Hepatocyte (in vitro differentiated cells): ENCODE measurements at regions not wholly inside any gene's neighbourhood (a gene's known extent, or its start where the extent isn't known, plus 50 kb on each side); places are given as distances from the start of the nearest gene placed in this dataset.

ENCODE experiments used
- DNase-seq: peaks from one replicate; pipeline ENCODE4 v3.0.0-alpha.2; 2016; ENCODE audit warnings: low spot score
- H2AFZ ChIP-seq: fragments of 200-600 bp; sonication (generic); 2 replicates; pipeline ENCODE4 v1.6.0; 2016; ENCODE audit warnings: antibody characterized with exemption, mild to moderate bottlenecking
- H3K27ac ChIP-seq: fragments of 200-600 bp; sonication (generic); 2 replicates; pipeline ENCODE4 v1.5.1; 2016; ENCODE audit warnings: mild to moderate bottlenecking
- H3K27me3 ChIP-seq: fragments of 200-600 bp; sonication (generic); 2 replicates; pipeline ENCODE4 v1.6.1; 2016
- H3K36me3 ChIP-seq: fragments of 200-600 bp; sonication (generic); replicated peaks from 2 replicates; pipeline ENCODE4 v1.5.1; 2016; ENCODE audit warnings: low read depth; ENCODE audit not compliant: insufficient read depth
- H3K4me1 ChIP-seq: fragments of 200-600 bp; sonication (generic); 2 replicates; pipeline ENCODE4 v1.5.1; 2016; ENCODE audit warnings: mild to moderate bottlenecking, moderate library complexity; ENCODE audit not compliant: insufficient read depth
- H3K4me2 ChIP-seq: fragments of 200-600 bp; sonication (generic); 2 replicates; pipeline ENCODE4 v1.6.0; 2016
- H3K4me3 ChIP-seq: fragments of 200-600 bp; sonication (generic); 2 replicates; pipeline ENCODE4 v1.5.1; 2016; ENCODE audit warnings: mild to moderate bottlenecking
- H3K79me2 ChIP-seq: fragments of 200-600 bp; sonication (generic); 2 replicates; pipeline ENCODE4 v1.6.0; 2017; ENCODE audit warnings: mild to moderate bottlenecking
- H3K9me2 ChIP-seq: fragments of 200-600 bp; sonication (generic); replicated peaks from 2 replicates; pipeline ENCODE4 v1.6.0; 2017; ENCODE audit warnings: mild to moderate bottlenecking; ENCODE audit not compliant: insufficient read depth
- H3K9me3 ChIP-seq: fragments of 200-600 bp; sonication (generic); 2 replicates; pipeline ENCODE4 v1.5.1; 2016; ENCODE audit warnings: low read depth, mild to moderate bottlenecking
- H4K20me1 ChIP-seq: fragments of 200-600 bp; sonication (generic); 2 replicates; pipeline ENCODE4 v1.6.0; 2016; ENCODE audit warnings: mild to moderate bottlenecking; ENCODE audit not compliant: insufficient read depth, poor library complexity, severe bottlenecking
- EZH2 ChIP-seq: fragments of 200-600 bp; sonication (generic); IDR thresholded peaks from 2 replicates; pipeline ENCODE4 v1.6.1; 2016; ENCODE audit warnings: antibody characterized with exemption, mild to moderate bottlenecking, borderline replicate concordance
- EZH2phosphoT487 ChIP-seq: fragments of 200-600 bp; sonication (generic); IDR thresholded peaks from one replicate; pipeline ENCODE4 v1.6.1; 2018; ENCODE audit warnings: antibody characterized with exemption, mild to moderate bottlenecking, low read depth, moderate library complexity; ENCODE audit not compliant: unreplicated experiment, severe bottlenecking
- WGBS: methylation state at CpG from one replicate; pipeline ENCODE4 v1.1.6; 2016; ENCODE audit warnings: low lambda C conversion rate; ENCODE audit errors: missing lambda C conversion rate; 5-methylcytosine and 5-hydroxymethylcytosine counted together
- TF ChIP-seq, protein P1 (sequence below): fragments of 200-600 bp; sonication (generic); IDR thresholded peaks from 2 replicates; pipeline ENCODE4 v1.5.1; 2016; ENCODE audit warnings: antibody characterized with exemption, mild to moderate bottlenecking; ENCODE audit not compliant: poor library complexity

DNA sequence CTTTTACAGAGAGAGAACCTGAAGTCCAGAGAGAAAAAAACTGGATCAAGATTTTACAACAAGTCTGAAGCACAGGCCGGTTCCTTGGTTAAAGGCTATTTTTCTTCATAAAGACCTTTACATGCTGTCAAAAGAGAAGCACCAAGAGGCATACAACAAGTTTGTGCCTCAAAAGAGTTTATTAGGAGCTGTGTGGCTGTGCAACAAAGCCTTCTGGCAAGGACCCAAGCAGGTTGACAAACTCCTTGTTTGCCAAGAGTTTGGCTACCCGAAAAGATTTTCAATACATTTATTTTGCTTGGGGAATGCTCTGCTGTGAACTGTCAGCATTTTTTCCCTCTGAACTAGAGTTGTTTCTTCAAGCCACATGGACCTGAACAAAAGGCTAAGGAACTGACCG lies 202.9 kb upstream of the RAD23B start:
- no peak for TF ChIP-seq EZH2phosphoT487
- TF ChIP-seq EZH2: no peak
- TF ChIP-seq, protein P1, sequence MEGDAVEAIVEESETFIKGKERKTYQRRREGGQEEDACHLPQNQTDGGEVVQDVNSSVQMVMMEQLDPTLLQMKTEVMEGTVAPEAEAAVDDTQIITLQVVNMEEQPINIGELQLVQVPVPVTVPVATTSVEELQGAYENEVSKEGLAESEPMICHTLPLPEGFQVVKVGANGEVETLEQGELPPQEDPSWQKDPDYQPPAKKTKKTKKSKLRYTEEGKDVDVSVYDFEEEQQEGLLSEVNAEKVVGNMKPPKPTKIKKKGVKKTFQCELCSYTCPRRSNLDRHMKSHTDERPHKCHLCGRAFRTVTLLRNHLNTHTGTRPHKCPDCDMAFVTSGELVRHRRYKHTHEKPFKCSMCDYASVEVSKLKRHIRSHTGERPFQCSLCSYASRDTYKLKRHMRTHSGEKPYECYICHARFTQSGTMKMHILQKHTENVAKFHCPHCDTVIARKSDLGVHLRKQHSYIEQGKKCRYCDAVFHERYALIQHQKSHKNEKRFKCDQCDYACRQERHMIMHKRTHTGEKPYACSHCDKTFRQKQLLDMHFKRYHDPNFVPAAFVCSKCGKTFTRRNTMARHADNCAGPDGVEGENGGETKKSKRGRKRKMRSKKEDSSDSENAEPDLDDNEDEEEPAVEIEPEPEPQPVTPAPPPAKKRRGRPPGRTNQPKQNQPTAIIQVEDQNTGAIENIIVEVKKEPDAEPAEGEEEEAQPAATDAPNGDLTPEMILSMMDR: no peak
- Histone ChIP-seq H3K4me3 (no peak overlapping the region), H3K9me2 (no peaks in the 10 kb centered on the region), H3K27me3 (no peaks in the 10 kb centered on the region), H3K79me2 (no peaks in the 10 kb centered on the region), H3K9me3 (no peaks in the 10 kb centered on the region), H3K36me3 (no peaks in the 10 kb centered on the region), H3K4me1 (no peaks in the 10 kb centered on the region), H3K27ac (no peak overlapping the region), H2AFZ (no peak overlapping the region), H3K4me2 (no peak overlapping the region), H4K20me1 (no peaks in the 10 kb centered on the region)
- DNase-seq: no peak
- 83% methylated on average over 3 of the region's 3 CpGs for WGBS

- no peak overlapping the region for H3K27ac ChIP-seq
- DNase-seq: no peak
- H3K4me3 ChIP-seq: no peak overlapping the region
- H3K27me3 ChIP-seq: no peaks in the 10 kb centered on the region
- no peak overlapping the region for H3K4me2 ChIP-seq
- no peaks in the 10 kb centered on the region for H3K36me3 ChIP-seq
- WGBS: 96% methylated on average over 2 of the region's 2 CpGs
- H3K79me2 ChIP-seq: no peaks in the 10 kb centered on the region
- TF ChIP-seq, protein P1: no peak
- TF ChIP-seq EZH2phosphoT487 (no peak), EZH2 (no peak)
- no peaks in the 10 kb centered on the region for H3K9me3 ChIP-seq
- no peaks in the 10 kb centered on the region for H4K20me1 ChIP-seq
- no peak overlapping the region for H2AFZ ChIP-seq
- H3K4me1 ChIP-seq: no peaks in the 10 kb centered on the region
- H3K9me2 ChIP-seq: no peaks in the 10 kb centered on the region
Measured at GRCh38 chr9:107086460-107086859, 196.6 kb upstream of the RAD23B start.

DNA sequence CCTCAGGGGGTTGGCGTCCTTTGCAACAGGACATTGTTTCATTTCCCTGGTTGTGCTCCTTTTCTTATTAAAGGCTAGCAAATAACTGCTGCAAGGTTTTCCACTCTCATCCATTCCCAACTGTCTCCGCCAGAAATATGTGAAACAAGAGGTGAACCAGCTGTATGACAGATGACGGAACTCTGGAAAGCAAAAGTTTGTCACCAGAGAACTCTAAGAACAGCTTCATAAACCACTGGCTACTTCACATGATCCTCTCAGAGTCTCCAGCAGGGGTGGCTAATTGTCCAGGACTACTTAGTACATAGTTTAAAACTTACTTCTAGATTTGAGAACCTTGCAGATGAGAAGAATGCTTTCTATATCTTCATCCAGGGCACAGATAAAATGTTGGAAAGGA lies 195.9 kb upstream of the RAD23B start:
- no peaks in the 10 kb centered on the region for H3K79me2 ChIP-seq
- H3K4me3 ChIP-seq: no peak overlapping the region
- TF ChIP-seq EZH2phosphoT487 (no peak), EZH2 (no peak)
- TF ChIP-seq, protein P1: no peak
- H3K27me3 ChIP-seq: no peaks in the 10 kb centered on the region
- no peaks in the 10 kb centered on the region for H3K9me3 ChIP-seq
- 87% methylated on average over 3 of the region's 3 CpGs for WGBS
- no peaks in the 10 kb centered on the region for H3K36me3 ChIP-seq
- no peaks in the 10 kb centered on the region for H3K4me1 ChIP-seq
- H3K9me2 ChIP-seq: no peaks in the 10 kb centered on the region
- no peaks in the 10 kb centered on the region for H4K20me1 ChIP-seq
- no peak overlapping the region for H3K4me2 ChIP-seq
- DNase-seq: no peak
- H3K27ac ChIP-seq: no peak overlapping the region
- H2AFZ ChIP-seq: no peak overlapping the region

- Histone ChIP-seq H3K27me3 (no peaks in the 10 kb centered on the region), H3K36me3 (no peaks in the 10 kb centered on the region), H3K4me3 (no peak overlapping the region), H3K4me1 (no peaks in the 10 kb centered on the region), H2AFZ (no peak overlapping the region), H3K4me2 (no peak overlapping the region), H3K27ac (no peak overlapping the region), H3K9me3 (no peaks in the 10 kb centered on the region), H4K20me1 (no peaks in the 10 kb centered on the region), H3K9me2 (no peaks in the 10 kb centered on the region), H3K79me2 (no peaks in the 10 kb centered on the region)
- 77% methylated on average over 1 of the region's 1 CpG for WGBS
- TF ChIP-seq, protein P1: no peak
- no peak for TF ChIP-seq EZH2phosphoT487
- no peak for TF ChIP-seq EZH2
- no peak for DNase-seq
Measured at GRCh38 chr9:107090218-107090617, 192.9 kb upstream of the RAD23B start.
